AG09319 (cell line): ENCODE measurements at regions not wholly inside any gene's neighbourhood (a gene's known extent, or its start where the extent isn't known, plus 50 kb on each side); places are given as distances from the start of the nearest gene placed in this dataset.

Experiments used
- DNase-seq: peaks from one replicate; pipeline ENCODE4 v3.0.0-alpha.2; 2010; ENCODE audit warnings: low read depth; ENCODE audit errors: extremely low read depth
- CTCF ChIP-seq: IDR thresholded peaks from 2 replicates; pipeline ENCODE4 v1.5.1; 2011; ENCODE audit warnings: low read depth, mild to moderate bottlenecking, inconsistent platforms, low read length, moderate library complexity

GRCh38 chr10:32156031-32156495 is 99.8 kb upstream of the KIF5B start:
- no peak for DNase-seq
- TF ChIP-seq CTCF: no peak

- DNase-seq: no peak
- no peak for TF ChIP-seq CTCF
These were observed 98.9 kb upstream of the KIF5B start for GRCh38 chr10:32155075-32155516.

- TF ChIP-seq CTCF: no peak
- no peak for DNase-seq
These were observed 97.7 kb upstream of the KIF5B start for GRCh38 chr10:32153931-32154330.

GRCh38 chr10:32153252-32153651 is 97.0 kb upstream of the KIF5B start:
- DNase-seq: no peak
- no peak for TF ChIP-seq CTCF

GRCh38 chr10:32151871-32152270 is 95.6 kb upstream of the KIF5B start:
- TF ChIP-seq CTCF: no peak
- no peak for DNase-seq

GRCh38 chr10:32150532-32151101 is 94.4 kb upstream of the KIF5B start:
- no peak for DNase-seq
- TF ChIP-seq CTCF: no peak

- peak; percentile 83 for DNase-seq
- TF ChIP-seq CTCF: no peak
These were observed 93.2 kb upstream of the KIF5B start for GRCh38 chr10:32149252-32149955.
